SJCRH30 (cell line): ENCODE measurements at regions not wholly inside any gene's neighbourhood (a gene's known extent, or its start where the extent isn't known, plus 50 kb on each side); places are given as distances from the start of the nearest gene placed in this dataset.

Experiments used
- DNase-seq, 2 experiments: peaks; one replicate each; pipeline ENCODE4 v3.0.0-alpha.2; 2015 to 2020
- H3K27ac ChIP-seq: fragments of 250-450 bp; sonication (Bioruptor Pico); 2 replicates; pipeline ENCODE4 v1.5.1; 2020; ENCODE audit warnings: mild to moderate bottlenecking, moderate library complexity
- H3K27me3 ChIP-seq: fragments of 250-450 bp; sonication (Bioruptor Pico); 2 replicates; pipeline ENCODE4 v1.5.1; 2020; ENCODE audit warnings: mild to moderate bottlenecking, moderate library complexity
- H3K36me3 ChIP-seq: fragments of 250-450 bp; sonication (Bioruptor Pico); 2 replicates; pipeline ENCODE4 v1.5.1; 2020; ENCODE audit warnings: mild to moderate bottlenecking, moderate library complexity
- H3K4me1 ChIP-seq: fragments of 250-450 bp; sonication (Bioruptor Pico); 2 replicates; pipeline ENCODE4 v1.5.1; 2020; ENCODE audit warnings: mild to moderate bottlenecking, moderate library complexity
- H3K4me3 ChIP-seq: fragments of 250-450 bp; sonication (Bioruptor Pico); 2 replicates; pipeline ENCODE4 v1.5.1; 2020; ENCODE audit warnings: mild to moderate bottlenecking, moderate library complexity
- H3K9me3 ChIP-seq: fragments of 250-450 bp; sonication (Bioruptor Pico); replicated peaks from 2 replicates; pipeline ENCODE4 v1.5.1; 2020; ENCODE audit warnings: mild to moderate bottlenecking, moderate library complexity

DNA sequence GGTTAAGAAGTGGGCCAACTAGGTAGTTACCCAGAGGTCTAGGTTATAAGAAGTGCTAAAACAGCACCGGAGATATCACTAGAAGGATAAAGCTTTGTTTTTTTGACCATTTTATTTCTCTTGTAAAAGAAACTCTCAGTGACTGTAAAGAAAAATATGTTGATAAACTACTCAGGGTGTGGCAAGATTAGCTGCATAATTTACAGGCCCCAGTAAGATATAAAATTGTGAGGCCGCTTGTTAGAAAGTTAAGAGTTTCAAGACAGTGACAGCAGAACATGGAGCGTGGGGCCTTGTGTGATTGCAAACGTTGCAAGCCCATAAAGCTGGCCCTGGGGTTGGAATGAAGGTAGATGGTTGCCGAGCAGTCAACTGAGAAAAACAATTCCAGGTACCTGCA, 263.7 kb upstream of the EEF2KMT start:
- no peaks in the 10 kb centered on the region for H3K4me1 ChIP-seq
- H3K27me3 ChIP-seq: 0 out of 2 replicates have a peak, but pooled peaks cover 3% of the 10 kb centered on the region

DNA sequence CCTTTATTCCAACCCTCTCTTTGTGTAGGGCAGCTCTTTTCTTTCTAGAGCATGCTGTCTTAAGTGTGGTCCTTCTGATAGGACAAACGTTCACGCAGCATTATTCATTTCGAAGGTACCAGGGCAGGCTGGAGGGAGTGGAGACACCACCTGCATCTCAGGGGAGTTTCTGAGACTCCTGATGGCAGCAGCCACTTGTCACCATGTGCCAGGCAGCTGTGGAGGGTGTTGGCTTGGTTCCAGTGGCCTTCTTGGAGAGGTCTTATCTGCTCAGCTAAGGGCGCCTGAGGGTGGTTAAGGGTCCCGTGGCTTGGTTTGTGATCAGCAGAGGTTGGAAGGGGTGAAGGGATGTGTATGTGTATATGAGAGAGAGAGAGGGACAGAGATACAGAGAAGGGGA, 257.1 kb upstream of the EEF2KMT start:
- Histone ChIP-seq H3K4me3 (no peak overlapping the region), H3K9me3 (no peaks in the 10 kb centered on the region), H3K36me3 (no peaks in the 10 kb centered on the region), H3K27me3 (no peaks in the 10 kb centered on the region; the same call in 1 of the 2 replicates), H3K4me1 (no peaks in the 10 kb centered on the region), H3K27ac (no peak overlapping the region)
- DNase-seq: no peak

More for the DNA sequence above, 263.7 kb upstream of the EEF2KMT start:
- no peak for DNase-seq
- Histone ChIP-seq H3K9me3 (no peaks in the 10 kb centered on the region), H3K27ac (no peak overlapping the region), H3K36me3 (no peaks in the 10 kb centered on the region), H3K4me3 (no peak overlapping the region)

DNA sequence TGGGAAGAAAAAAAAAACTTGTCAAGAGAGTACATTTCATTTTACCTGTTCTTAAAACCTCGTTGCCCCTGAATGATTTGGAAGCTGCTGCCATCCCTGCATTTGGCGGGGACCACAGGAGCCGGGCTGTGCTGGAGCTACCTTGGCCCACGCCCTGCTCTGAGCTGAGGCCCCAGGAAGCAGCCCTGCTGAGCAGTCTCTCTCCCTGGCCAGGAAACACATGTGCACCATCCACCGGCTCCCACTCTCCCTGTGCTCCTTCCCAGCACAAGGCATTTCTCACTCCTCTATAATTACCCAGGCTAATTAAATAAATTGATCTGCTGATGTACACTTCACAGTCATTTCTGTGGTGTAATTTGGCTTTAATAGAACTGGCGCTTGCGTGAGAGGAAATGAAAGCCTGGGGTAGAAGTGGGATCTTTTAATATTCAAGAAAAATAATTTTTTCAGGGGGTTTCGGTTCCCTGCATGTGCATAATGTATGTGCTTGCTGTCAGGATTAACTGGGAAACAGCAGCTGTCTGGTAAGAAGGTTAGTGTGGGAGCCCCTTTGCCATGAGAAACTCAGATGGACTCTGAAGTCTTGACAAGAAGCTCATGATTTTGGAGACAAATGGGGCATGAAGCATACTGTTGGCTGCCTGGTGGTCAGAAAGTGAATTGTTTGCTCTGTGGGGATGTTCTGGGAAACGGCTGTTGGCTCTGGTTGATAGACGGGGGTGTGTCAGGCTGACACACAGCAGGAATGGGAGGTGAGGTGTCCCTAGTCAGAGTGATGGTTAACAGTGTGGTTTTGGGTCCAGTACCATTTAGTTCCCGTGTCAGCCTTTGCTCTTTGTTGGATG, 252.3 kb upstream of the EEF2KMT start:
- H3K36me3 ChIP-seq: no peaks in the 10 kb centered on the region
- H3K9me3 ChIP-seq: no peaks in the 10 kb centered on the region
- no peaks in the 10 kb centered on the region; the same call in 1 of the 2 replicates for H3K27me3 ChIP-seq
- H3K27ac ChIP-seq: no peak overlapping the region
- no peak overlapping the region for H3K4me3 ChIP-seq
- DNase-seq: no peak
- no peaks in the 10 kb centered on the region for H3K4me1 ChIP-seq

DNA sequence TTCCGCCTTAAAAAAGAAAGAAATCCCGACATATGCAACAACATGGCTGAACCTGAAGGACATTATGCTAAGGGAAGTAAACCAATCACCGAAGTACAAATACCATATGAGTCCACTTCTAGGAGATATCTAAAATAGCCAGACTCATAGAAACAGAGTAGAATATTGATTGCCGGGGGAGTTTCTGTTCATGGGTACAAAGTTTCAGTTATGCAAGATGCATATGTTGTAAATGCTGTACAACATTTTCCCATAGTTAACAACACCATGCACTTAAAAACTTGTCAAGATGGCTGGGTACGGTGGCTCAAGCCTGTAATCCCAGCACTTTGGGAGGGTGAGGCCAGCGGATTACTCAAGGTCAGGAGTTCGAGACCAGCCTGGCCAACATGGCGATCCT, 251.5 kb upstream of the EEF2KMT start:
- Histone ChIP-seq H3K27ac (no peak overlapping the region), H3K4me3 (no peak overlapping the region), H3K36me3 (no peaks in the 10 kb centered on the region), H3K4me1 (no peaks in the 10 kb centered on the region), H3K9me3 (no peaks in the 10 kb centered on the region), H3K27me3 (no peaks in the 10 kb centered on the region)
- DNase-seq: no peak

DNA sequence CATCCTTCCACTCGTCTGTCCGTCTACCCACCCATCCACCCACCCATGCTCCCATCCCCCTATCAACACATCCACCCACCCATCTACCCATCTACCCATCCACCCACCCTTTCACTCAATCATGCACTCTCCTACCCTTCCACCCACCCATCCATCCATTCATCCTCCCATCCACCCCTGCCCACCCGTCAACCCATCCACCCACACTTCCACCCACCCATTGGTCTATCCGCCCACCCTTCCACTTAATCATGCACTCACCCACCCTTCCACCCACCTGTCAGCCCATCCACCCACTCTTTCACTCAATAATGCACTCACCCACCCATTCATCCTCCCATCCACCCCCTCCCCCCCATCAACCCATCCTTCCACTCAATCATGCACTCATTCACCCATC, 250.0 kb upstream of the EEF2KMT start:
- H3K4me3 ChIP-seq: no peak overlapping the region
- H3K27ac ChIP-seq: no peak overlapping the region
- H3K4me1 ChIP-seq: no peaks in the 10 kb centered on the region
- no peaks in the 10 kb centered on the region for H3K9me3 ChIP-seq
- no peaks in the 10 kb centered on the region for H3K27me3 ChIP-seq
- no peaks in the 10 kb centered on the region for H3K36me3 ChIP-seq
- DNase-seq: no peak

DNA sequence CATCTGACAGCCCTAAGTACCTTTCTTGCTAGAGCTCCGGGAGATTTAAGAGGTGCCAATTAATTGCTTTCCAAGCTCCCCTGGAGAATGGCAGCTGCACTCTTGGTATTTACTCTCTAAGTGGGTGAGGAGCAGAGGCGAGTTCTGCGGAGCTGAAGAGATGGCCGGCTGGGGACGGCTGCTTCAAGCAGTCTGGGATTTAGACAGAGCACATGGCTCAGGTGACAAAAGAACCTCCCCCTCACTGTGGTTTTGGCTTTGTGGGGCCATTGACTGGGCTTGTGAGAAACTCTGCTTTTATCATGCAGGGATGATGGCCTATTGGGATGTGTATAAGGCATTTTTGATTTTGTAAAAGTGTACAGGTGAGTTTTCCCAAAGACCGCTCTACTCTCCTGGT, 239.3 kb upstream of the EEF2KMT start:
- Histone ChIP-seq H3K36me3 (no peaks in the 10 kb centered on the region), H3K4me3 (no peak overlapping the region), H3K9me3 (no peaks in the 10 kb centered on the region), H3K4me1 (no peaks in the 10 kb centered on the region), H3K27me3 (peaks cover 4% of the 10 kb centered on the region; the same call in 1 of the 2 replicates), H3K27ac (no peak overlapping the region)
- DNase-seq: no peak

DNA sequence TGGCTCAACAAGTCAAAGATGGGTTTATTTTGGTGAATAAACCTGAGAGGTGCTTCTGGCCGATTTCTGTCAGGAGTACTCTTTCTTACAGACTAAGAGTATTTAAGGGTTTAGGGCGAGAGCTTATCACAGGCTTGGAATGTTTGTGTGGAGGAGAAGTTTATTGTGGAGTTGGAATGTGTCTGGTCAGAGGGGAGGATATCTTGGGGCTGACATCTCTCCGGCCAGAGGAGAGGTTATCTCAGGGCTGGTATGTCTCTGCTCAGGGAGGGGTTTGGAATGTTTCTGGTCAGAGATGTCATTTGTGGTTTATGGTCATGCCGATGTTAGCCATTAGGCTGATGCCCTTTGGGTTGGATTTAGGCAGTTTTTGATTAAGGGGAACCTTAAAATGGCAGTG, 236.4 kb upstream of the EEF2KMT start:
- DNase-seq: no peak
- H3K4me3 ChIP-seq: no peak overlapping the region
- H3K27me3 ChIP-seq: peaks cover 4% of the 10 kb centered on the region; the same call in 1 of the 2 replicates
- H3K4me1 ChIP-seq: no peaks in the 10 kb centered on the region
- no peaks in the 10 kb centered on the region for H3K9me3 ChIP-seq
- H3K36me3 ChIP-seq: no peaks in the 10 kb centered on the region
- no peak overlapping the region for H3K27ac ChIP-seq

DNA sequence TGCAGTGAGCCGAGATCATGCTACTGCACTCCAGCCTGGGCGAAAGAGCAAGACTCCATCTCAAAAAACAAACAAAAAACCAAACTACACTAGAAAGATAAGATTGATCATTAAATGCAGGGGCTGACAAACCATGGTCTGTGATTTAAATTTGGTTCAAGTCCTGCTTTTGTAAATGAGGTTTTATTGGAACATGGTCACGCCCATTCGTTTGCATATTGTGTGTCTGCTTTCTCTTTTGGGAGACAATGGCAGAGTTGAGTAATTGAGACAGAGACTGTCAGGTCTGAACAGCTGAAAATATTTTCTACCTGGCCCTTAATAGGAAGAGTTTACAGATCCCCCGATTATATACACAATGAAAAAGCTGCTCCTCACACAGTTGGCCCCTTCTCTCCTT, 235.5 kb upstream of the EEF2KMT start:
- Histone ChIP-seq H3K4me1 (no peaks in the 10 kb centered on the region), H3K9me3 (no peaks in the 10 kb centered on the region), H3K4me3 (no peak overlapping the region), H3K27ac (no peak overlapping the region), H3K27me3 (peaks cover 4% of the 10 kb centered on the region; the same call in 1 of the 2 replicates), H3K36me3 (no peaks in the 10 kb centered on the region)
- DNase-seq: no peak

DNA sequence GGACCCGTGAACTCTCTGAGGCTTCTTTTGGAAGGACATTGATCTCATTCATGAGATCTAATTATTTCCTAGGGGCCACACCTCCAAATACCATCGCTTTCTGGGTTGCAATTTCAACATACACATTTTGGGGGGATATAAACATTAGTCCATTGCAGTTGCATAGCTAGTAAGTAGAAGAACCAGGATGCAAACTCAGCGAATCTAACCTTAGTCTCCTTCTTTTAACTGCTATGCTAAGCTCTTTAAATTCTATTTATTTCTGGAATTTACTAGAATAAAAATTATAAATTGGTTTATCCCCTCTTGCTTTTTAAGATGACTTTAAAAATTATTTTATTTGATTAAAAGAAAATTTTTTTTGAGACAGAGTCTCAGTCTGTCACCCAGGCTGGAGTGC, 232.5 kb upstream of the EEF2KMT start:
- Histone ChIP-seq H3K4me3 (no peak overlapping the region), H3K9me3 (no peaks in the 10 kb centered on the region), H3K4me1 (no peaks in the 10 kb centered on the region), H3K36me3 (no peaks in the 10 kb centered on the region), H3K27ac (no peak overlapping the region), H3K27me3 (no peaks in the 10 kb centered on the region; the same call in 1 of the 2 replicates)
- no peak for DNase-seq

DNA sequence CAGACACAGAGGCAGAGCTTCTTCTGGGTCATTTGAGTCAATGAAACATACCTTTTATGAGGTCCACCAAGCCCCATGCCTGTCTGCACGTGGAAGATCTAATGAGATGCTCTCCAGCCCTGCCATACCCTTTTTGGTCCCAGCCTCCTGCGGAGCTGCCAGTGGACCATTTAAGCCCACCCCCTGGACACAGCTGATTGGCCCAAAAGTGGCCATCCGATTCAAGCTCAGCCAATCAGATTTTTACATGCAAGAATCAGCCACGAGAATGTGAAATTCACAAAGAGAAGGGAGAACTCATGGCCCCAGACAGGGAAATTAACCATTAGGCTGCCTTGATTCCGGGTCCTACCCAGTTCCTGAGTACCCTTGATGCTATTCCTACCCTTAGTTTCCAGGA, 231.0 kb upstream of the EEF2KMT start:
- Histone ChIP-seq H3K27ac (no peak overlapping the region), H3K27me3 (no peaks in the 10 kb centered on the region), H3K4me1 (no peaks in the 10 kb centered on the region), H3K4me3 (no peak overlapping the region), H3K9me3 (no peaks in the 10 kb centered on the region), H3K36me3 (no peaks in the 10 kb centered on the region)
- peak in 1 of 2 experiments; percentile 8 for DNase-seq

DNA sequence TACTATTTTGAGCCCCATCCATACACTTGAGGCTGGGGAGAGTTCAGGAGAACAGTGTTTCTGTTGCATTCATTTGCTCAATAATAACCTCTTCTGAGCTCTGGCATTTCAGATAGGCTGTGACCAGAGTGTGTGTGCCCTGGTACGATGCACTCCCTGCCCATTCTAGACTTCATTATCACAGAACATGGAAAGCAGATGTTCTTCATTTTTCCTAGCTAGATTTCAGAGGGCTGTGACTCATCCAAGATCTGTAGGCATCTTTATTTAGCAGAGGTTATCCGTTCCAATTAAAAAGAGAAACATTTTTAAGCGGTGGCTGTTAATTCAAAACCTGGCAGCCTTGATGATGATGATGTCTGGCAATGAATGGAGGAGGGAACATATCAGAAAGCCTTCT, 228.8 kb upstream of the EEF2KMT start:
- H3K4me3 ChIP-seq: no peak overlapping the region
- H3K27ac ChIP-seq: no peak overlapping the region
- no peaks in the 10 kb centered on the region for H3K36me3 ChIP-seq
- no peaks in the 10 kb centered on the region for H3K4me1 ChIP-seq
- DNase-seq: no peak
- no peaks in the 10 kb centered on the region for H3K27me3 ChIP-seq
- H3K9me3 ChIP-seq: no peaks in the 10 kb centered on the region

DNA sequence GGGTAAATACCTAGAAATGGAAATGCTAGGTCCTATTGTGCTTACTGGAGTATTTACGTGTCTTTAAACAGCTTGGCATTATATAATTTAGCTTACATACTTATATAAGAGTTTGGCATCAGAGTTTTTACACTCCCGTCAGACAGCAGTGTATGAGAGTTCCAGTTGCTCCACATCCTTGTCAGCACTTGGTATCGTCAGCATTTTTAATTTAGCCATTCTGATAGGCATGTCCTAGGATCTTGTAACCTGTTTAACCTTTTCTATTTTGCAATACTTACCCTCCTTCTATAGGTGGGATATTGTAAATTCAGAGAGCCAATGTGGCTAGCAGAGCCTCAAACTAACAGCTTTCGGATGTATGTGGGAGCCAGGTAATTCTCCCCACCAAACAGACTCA, 228.3 kb upstream of the EEF2KMT start:
- Histone ChIP-seq H3K4me3 (no peak overlapping the region), H3K27me3 (no peaks in the 10 kb centered on the region), H3K4me1 (no peaks in the 10 kb centered on the region), H3K9me3 (no peaks in the 10 kb centered on the region), H3K36me3 (no peaks in the 10 kb centered on the region), H3K27ac (no peak overlapping the region)
- no peak for DNase-seq

DNA sequence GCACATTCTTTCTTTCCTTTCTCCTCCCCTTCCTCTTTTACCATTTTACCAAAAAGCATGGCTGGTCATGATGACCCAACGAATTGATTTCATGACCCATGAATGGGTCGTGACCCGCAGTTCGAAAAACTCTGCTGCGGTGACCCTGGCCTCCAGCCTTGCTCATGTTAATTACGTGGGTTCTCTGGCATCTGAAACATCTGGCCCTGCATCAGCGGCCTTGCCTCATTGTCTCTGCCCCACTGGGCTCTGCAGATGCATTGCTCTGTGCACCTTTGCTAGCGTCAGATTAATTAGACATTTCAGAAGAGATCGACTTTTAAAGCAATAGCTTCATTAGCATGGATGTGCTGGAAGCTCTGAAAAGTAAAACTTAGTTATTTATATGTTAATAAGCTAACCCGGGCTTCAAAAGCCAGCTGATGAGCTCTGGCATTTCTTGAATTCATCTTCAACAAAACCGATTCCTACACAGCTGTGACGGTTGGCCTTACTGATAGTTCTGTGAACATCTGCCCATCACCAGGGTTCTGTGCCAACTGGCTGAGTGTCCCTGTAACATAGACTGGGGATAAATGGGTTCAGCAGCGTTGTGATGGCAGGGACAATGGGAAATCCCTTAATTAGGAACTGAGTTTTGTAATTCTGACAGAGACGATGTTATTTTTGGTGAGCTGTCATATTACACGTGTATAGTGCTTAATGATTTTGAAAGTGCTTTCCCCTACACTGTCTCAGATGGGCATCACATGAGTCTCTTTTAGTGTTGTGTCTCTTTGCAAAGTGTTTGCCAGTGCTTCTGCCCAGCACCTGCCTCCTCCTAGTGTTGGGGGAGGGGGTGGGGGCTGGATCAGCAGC, 225.9 kb upstream of the EEF2KMT start:
- Histone ChIP-seq H3K9me3 (no peaks in the 10 kb centered on the region), H3K4me3 (no peak overlapping the region), H3K4me1 (no peaks in the 10 kb centered on the region), H3K27me3 (no peaks in the 10 kb centered on the region), H3K36me3 (no peaks in the 10 kb centered on the region), H3K27ac (no peak overlapping the region)
- no peak for DNase-seq

DNA sequence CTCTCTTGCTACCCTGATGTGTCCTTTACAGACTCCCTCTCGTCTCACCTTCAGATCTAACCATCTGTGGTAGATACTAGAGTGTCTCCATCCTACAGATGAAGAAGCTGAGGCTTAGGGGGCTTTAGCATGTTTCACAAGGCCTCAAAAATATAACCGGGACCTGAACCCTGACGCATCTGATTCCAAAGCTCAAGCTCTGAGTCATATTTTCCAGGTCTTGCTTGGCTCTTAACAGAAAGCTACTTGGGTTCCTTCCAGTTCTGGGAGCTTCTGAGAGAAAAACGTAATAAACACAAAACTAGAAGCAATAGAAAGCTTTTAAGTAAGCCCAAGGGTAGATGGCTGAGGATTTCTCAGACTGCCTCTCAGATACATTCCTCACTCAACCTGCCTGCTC, 224.3 kb upstream of the EEF2KMT start:
- H3K4me1 ChIP-seq: no peaks in the 10 kb centered on the region
- no peak overlapping the region for H3K4me3 ChIP-seq
- no peaks in the 10 kb centered on the region for H3K36me3 ChIP-seq
- no peak for DNase-seq
- H3K27me3 ChIP-seq: no peaks in the 10 kb centered on the region
- H3K9me3 ChIP-seq: no peaks in the 10 kb centered on the region
- H3K27ac ChIP-seq: no peak overlapping the region

DNA sequence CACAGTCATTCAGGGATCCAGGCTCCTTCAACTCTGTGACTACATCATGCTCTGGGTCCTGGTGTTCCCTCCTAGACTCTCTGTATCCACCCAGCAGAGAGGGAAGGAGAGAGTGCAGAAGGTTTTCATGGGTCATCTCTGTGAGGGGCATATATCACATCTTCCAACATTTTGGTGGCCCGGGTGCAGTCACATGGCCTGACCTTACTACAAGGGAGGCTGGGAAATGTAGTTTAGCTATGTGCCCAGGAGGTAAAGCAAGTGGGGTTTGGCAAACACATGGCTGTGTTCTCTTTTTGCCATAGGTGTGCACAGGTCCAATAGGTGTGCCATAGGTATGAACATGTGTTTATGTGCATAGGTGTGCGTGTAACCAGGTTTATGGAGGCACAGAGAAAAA, 222.2 kb upstream of the EEF2KMT start:
- H3K4me3 ChIP-seq: no peak overlapping the region
- DNase-seq: no peak
- H3K27ac ChIP-seq: no peak overlapping the region
- H3K27me3 ChIP-seq: no peaks in the 10 kb centered on the region
- no peaks in the 10 kb centered on the region for H3K9me3 ChIP-seq
- no peaks in the 10 kb centered on the region for H3K36me3 ChIP-seq
- H3K4me1 ChIP-seq: no peaks in the 10 kb centered on the region
